CD4-positive, alpha-beta T cell (primary cell): ENCODE measurements at regions not wholly inside any gene's neighbourhood (a gene's known extent, or its start where the extent isn't known, plus 50 kb on each side); places are given as distances from the start of the nearest gene placed in this dataset.

ENCODE experiments used
- ATAC-seq: fragments of 200-7000 bp; cut with Tn5 transposase; one replicate; pipeline ENCODE4 v1.10.0; 2022; ENCODE audit warnings: mild to moderate bottlenecking; ENCODE audit not compliant: poor library complexity
- CTCF ChIA-PET: fragments of 350-600 bp; sonication (Branson Sonifier 250); formaldehyde crosslinking; loops from one replicate; lab custom pipeline; 2021; ENCODE audit warnings: antibody characterized with exemption, inconsistent platforms; lab: Charles Lee
- POLR2A ChIA-PET: fragments of 350-600 bp; sonication (Branson Sonifier 250); formaldehyde crosslinking; loops from one replicate; lab custom pipeline; 2021; ENCODE audit warnings: antibody characterized with exemption, inconsistent platforms; lab: Charles Lee
- DNase-seq, 14 experiments: peaks; one replicate each; pipeline ENCODE4 v3.0.0-alpha.2; 2013 to 2020; ENCODE audit warnings: mixed read lengths in 2 of 14
- H3K27ac ChIP-seq, 2 donors: one replicate each; pipeline versions ENCODE4 v1.5.1 to v1.7.0; 2013; ENCODE audit warnings: low read length in 2 of 2, low read depth in 1 of 2, mild to moderate bottlenecking in 1 of 2
- H3K27me3 ChIP-seq, 2 experiments: 1 replicate in 1 of 2; 2 replicates in 1 of 2; pipeline versions ENCODE4 v1.6.1 to v1.7.0; 2013; ENCODE audit warnings: low read length in 2 of 2, control low read depth in 1 of 2, mild to moderate bottlenecking in 1 of 2, moderate library complexity in 1 of 2; ENCODE audit not compliant: insufficient read depth in 2 of 2, control insufficient read depth in 1 of 2
- H3K36me3 ChIP-seq: one replicate; pipeline ENCODE4 v1.6.1; 2013; ENCODE audit warnings: low read length, control low read depth; ENCODE audit not compliant: insufficient read depth
- H3K4me1 ChIP-seq: one replicate; pipeline ENCODE4 v1.6.1; 2013; ENCODE audit warnings: low read length, control low read depth; ENCODE audit not compliant: insufficient read depth
- H3K4me3 ChIP-seq: one replicate; pipeline ENCODE4 v1.5.1; 2013; ENCODE audit warnings: mild to moderate bottlenecking, low read length, moderate library complexity
- H3K9me3 ChIP-seq, 2 experiments: 1 replicate in 1 of 2; 2 replicates in 1 of 2; pipeline versions ENCODE4 v1.6.1 to v1.7.0; 2013; ENCODE audit warnings: low read length in 2 of 2, mild to moderate bottlenecking in 2 of 2, control low read depth in 1 of 2, moderate library complexity in 1 of 2; ENCODE audit not compliant: control insufficient read depth in 1 of 2, insufficient read depth in 1 of 2
- H3K27ac Mint-ChIP-seq: one replicate; pipeline ENCODE4 v1.8.0; 2020; ENCODE audit warnings: mixed read lengths
- H3K27me3 Mint-ChIP-seq: one replicate; pipeline ENCODE4 v1.8.0; 2021; ENCODE audit warnings: mixed read lengths
- H3K36me3 Mint-ChIP-seq: one replicate; pipeline ENCODE4 v1.8.0; 2021; ENCODE audit warnings: low read depth, mixed read lengths
- H3K4me1 Mint-ChIP-seq: one replicate; pipeline ENCODE4 v1.8.0; 2021; ENCODE audit warnings: low read depth, mixed read lengths
- H3K4me3 Mint-ChIP-seq: one replicate; pipeline ENCODE4 v1.8.0; 2020; ENCODE audit warnings: mild to moderate bottlenecking, mixed read lengths
- H3K9me3 Mint-ChIP-seq: one replicate; pipeline ENCODE4 v1.8.0; 2020; ENCODE audit warnings: mixed read lengths
- intact Hi-C, 2 experiments: fragments of 100-400 bp; cut with DNase I in 1 of 2; cut with micrococcal nuclease in 1 of 2; formaldehyde crosslinking; loops; one replicate each; pipeline versions ENCODE4 v1.15.1 to v1.9.0; 2023 to 2025; cut with DNase I, micrococcal nuclease
- TF ChIP-seq, protein P1 (sequence below): fragments of 200-600 bp; IDR thresholded peaks from one replicate; pipeline ENCODE4 v1.8.0; 2022; ENCODE audit warnings: antibody characterized with exemption, mild to moderate bottlenecking

DNA sequence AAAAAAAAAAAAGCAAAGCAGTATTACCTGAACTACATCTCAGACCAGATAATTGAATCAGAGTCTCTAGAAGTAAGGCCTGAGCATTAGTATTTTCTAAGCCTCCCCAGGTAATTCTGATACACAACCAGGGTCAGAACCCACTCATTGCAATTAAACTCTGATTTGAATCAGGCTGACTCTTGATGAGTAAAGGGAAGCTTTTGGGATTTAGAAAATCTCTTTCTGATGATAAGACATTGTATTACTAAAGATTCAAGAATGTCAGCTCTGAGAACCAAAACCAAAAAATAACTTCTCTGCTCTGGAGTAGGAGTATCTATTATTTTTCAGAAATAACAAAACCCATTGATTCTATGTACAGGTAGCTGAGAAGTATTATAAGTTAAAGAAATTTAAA lies 100.1 kb upstream of the COL21A1 start:
- TF ChIP-seq, protein P1, sequence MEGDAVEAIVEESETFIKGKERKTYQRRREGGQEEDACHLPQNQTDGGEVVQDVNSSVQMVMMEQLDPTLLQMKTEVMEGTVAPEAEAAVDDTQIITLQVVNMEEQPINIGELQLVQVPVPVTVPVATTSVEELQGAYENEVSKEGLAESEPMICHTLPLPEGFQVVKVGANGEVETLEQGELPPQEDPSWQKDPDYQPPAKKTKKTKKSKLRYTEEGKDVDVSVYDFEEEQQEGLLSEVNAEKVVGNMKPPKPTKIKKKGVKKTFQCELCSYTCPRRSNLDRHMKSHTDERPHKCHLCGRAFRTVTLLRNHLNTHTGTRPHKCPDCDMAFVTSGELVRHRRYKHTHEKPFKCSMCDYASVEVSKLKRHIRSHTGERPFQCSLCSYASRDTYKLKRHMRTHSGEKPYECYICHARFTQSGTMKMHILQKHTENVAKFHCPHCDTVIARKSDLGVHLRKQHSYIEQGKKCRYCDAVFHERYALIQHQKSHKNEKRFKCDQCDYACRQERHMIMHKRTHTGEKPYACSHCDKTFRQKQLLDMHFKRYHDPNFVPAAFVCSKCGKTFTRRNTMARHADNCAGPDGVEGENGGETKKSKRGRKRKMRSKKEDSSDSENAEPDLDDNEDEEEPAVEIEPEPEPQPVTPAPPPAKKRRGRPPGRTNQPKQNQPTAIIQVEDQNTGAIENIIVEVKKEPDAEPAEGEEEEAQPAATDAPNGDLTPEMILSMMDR, result no peak
- Mint-ChIP-seq H3K9me3 (no peaks in the 10 kb centered on the region), H3K27ac (no peak overlapping the region), H3K27me3 (peaks cover 10% of the 10 kb centered on the region), H3K36me3 (no peaks in the 10 kb centered on the region), H3K4me3 (no peak overlapping the region), H3K4me1 (no peaks in the 10 kb centered on the region)
- Histone ChIP-seq H3K4me1 (no peaks in the 10 kb centered on the region), H3K36me3 (no peaks in the 10 kb centered on the region), H3K27me3 (peaks cover 0 to 3% of the 10 kb centered on the region in 2 experiments), H3K9me3 (no peaks in the 10 kb centered on the region), H3K4me3 (no peak overlapping the region), H3K27ac (no peak overlapping the region)
- intact Hi-C loops, result no loop called here
- ChIA-PET CTCF (no interaction called here), POLR2A (no interaction called here)
- ATAC-seq (no peak), DNase-seq (no peak)

- CTCF ChIA-PET, result no interaction called here
- intact Hi-C loops, result no loop called here
- no peaks in the 10 kb centered on the region for H3K9me3 Mint-ChIP-seq
- no peaks in the 10 kb centered on the region for H3K36me3 Mint-ChIP-seq
- no peak overlapping the region for H3K4me3 Mint-ChIP-seq
- Histone ChIP-seq H3K4me1 (no peaks in the 10 kb centered on the region), H3K9me3 (no peaks in the 10 kb centered on the region), H3K36me3 (no peaks in the 10 kb centered on the region), H3K27ac (no peak overlapping the region), H3K4me3 (no peak overlapping the region), H3K27me3 (peaks cover 0 to 3% of the 10 kb centered on the region in 2 experiments)
- no peak for ATAC-seq
- POLR2A ChIA-PET, result no interaction called here
- TF ChIP-seq, protein P1, result no peak
- no peak for DNase-seq
- peaks cover 16% of the 10 kb centered on the region for H3K27me3 Mint-ChIP-seq
- H3K4me1 Mint-ChIP-seq, result no peaks in the 10 kb centered on the region
- H3K27ac Mint-ChIP-seq, result no peak overlapping the region
Observed at GRCh38 chr6:56346958-56347357, 99.6 kb upstream of the COL21A1 start.

GRCh38 chr6:56345376-56345995 lies 98.1 kb upstream of the COL21A1 start:
- intact Hi-C loops, result no loop called here
- H3K27me3 ChIP-seq, result peaks cover 0 to 3% of the 10 kb centered on the region in 2 experiments
- POLR2A ChIA-PET, result no interaction called here
- H3K9me3 ChIP-seq, result no peaks in the 10 kb centered on the region
- no peaks in the 10 kb centered on the region for H3K36me3 ChIP-seq
- TF ChIP-seq, protein P1, result no peak
- ATAC-seq (no peak), DNase-seq (no peak)
- peaks cover 22% of the 10 kb centered on the region for H3K27me3 Mint-ChIP-seq
- no peak overlapping the region for H3K4me3 Mint-ChIP-seq
- H3K4me3 ChIP-seq, result no peak overlapping the region
- no peaks in the 10 kb centered on the region for H3K4me1 ChIP-seq
- no peaks in the 10 kb centered on the region for H3K9me3 Mint-ChIP-seq
- CTCF ChIA-PET, result no interaction called here
- no peaks in the 10 kb centered on the region for H3K4me1 Mint-ChIP-seq
- no peaks in the 10 kb centered on the region for H3K36me3 Mint-ChIP-seq
- H3K27ac Mint-ChIP-seq, result no peak overlapping the region
- H3K27ac ChIP-seq, result no peak overlapping the region
